GM12864 (cell line): ENCODE measurements at regions not wholly inside any gene's neighbourhood (a gene's known extent, or its start where the extent isn't known, plus 50 kb on each side); places are given as distances from the start of the nearest gene placed in this dataset.
"Not testable (repeated sequence)": the region's sequence is repeated elsewhere in the genome, so short reads cannot be mapped to it uniquely, and the experiment has no call there.

Source experiments
- DNase-seq: peaks from one replicate; pipeline ENCODE4 v3.0.0-alpha.2; 2011; ENCODE audit warnings: low read depth
- H3K4me3 ChIP-seq: 2 replicates; pipeline ENCODE4 v1.5.1; 2011; ENCODE audit warnings: mild to moderate bottlenecking, low read depth, low read length, control low read depth
- CTCF ChIP-seq: IDR thresholded peaks from 2 replicates; pipeline ENCODE4 v1.5.1; 2011; ENCODE audit warnings: low read depth, mild to moderate bottlenecking, moderate library complexity, low read length, control low read depth, inconsistent platforms; ENCODE audit errors: missing control alignments

GRCh38 chr1:245067257-245067656, 87.5 kb upstream of the KIF26B start:
- no peak overlapping the region for H3K4me3 ChIP-seq
- TF ChIP-seq CTCF, result no peak
- no peak for DNase-seq

GRCh38 chr1:245062741-245063305, 92.0 kb upstream of the KIF26B start:
- TF ChIP-seq CTCF, result no peak
- H3K4me3 ChIP-seq, result no peak overlapping the region
- DNase-seq, result no peak

GRCh38 chr1:245061808-245062207, 93.0 kb upstream of the KIF26B start:
- H3K4me3 ChIP-seq, DNase-seq: not testable (repeated sequence)

- DNase-seq, result no peak
- no peak overlapping the region for H3K4me3 ChIP-seq
- no peak for TF ChIP-seq CTCF
These were observed 94.0 kb upstream of the KIF26B start for GRCh38 chr1:245060684-245061374.

- no peak for DNase-seq
- H3K4me3 ChIP-seq, result no peak overlapping the region
- no peak for TF ChIP-seq CTCF
These were observed 94.9 kb upstream of the KIF26B start for GRCh38 chr1:245059806-245060424.

GRCh38 chr1:245058882-245059281, 95.9 kb upstream of the KIF26B start:
- no peak overlapping the region for H3K4me3 ChIP-seq
- no peak for TF ChIP-seq CTCF
- DNase-seq, result no peak

GRCh38 chr1:245058436-245058835, 96.3 kb upstream of the KIF26B start:
- no peak for DNase-seq
- no peak overlapping the region for H3K4me3 ChIP-seq
- no peak for TF ChIP-seq CTCF
